ENCODE measurements at regions not wholly inside any gene's neighbourhood (a gene's known extent, or its start where the extent isn't known, plus 50 kb on each side); places are given as distances from the start of the nearest gene placed in this dataset.
A peak's percentile ranks its signal among the peaks of the same experiment; 100 is the strongest.
"Not testable (repeated sequence)": the region's sequence is repeated elsewhere in the genome, so short reads cannot be mapped to it uniquely, and the experiment has no call there.

GRCh38 chr6:113664909-113665308, 192.2 kb upstream of the MARCKS start:
- no peak for DNase-seq (ENCODE audit: low spot score)

DNA sequence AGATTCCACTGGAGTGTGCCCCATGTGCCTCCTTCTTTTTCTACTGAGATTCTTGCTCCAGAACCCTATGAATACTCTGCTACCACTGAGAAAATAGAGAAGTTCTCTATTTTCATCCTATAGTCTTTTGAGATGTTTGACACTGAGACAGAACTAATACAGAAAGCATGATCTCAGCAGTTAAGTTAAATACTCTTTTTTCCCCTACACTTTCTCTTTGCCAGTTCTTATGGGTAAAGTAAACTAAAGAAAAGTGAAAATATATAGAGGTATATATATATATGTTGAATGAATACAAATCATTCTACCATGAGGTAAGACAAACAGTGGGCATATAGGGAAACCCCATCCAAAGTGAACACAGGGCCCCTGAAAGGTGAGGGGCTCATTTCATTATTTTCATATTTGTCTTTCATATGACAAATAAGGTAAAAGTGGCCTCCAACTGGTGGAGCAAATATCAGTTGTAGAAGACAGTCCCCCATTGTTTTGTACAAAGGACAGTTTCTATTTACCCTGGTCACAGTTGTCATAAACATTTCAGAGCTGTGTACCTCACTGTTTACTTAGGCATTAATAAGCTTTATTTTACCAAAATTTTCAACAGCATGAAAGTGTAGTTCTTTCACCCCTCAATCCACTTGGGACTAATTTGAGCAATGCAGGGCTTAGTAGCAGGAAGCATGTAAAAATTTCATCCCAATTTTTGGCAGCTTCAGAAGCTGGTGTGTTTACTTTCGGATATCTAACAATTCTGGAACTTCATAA, 188.3 kb upstream of the MARCKS start:
- DNase-seq (ENCODE audit: low spot score) = no peak

DNA sequence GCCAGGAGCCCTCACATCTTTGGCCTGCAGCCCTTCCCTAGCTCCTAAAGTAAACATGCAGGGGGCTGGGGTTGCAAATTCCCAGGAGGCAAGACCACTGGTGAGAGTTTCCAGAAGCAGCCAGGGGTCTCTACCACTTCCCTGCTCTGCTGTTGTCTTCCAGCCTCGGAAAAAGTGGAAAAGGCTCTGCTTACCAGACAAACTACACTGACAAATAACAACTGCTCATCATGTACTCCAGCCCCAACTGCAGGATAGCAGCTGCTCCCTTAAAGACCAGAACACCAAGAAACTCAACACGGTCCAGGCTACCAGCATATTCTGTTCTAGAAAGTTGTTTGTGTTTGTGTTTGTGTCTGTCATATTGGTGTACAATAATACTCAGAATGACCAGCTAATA, 187.5 kb upstream of the MARCKS start:
- no peak for DNase-seq (ENCODE audit: low spot score)

GRCh38 chr6:113671421-113671820, 185.7 kb upstream of the MARCKS start:
- no peak for DNase-seq (ENCODE audit: low spot score)

- DNase-seq (ENCODE audit: low spot score) = no peak
These were observed 184.5 kb upstream of the MARCKS start for GRCh38 chr6:113672491-113673149.

DNA sequence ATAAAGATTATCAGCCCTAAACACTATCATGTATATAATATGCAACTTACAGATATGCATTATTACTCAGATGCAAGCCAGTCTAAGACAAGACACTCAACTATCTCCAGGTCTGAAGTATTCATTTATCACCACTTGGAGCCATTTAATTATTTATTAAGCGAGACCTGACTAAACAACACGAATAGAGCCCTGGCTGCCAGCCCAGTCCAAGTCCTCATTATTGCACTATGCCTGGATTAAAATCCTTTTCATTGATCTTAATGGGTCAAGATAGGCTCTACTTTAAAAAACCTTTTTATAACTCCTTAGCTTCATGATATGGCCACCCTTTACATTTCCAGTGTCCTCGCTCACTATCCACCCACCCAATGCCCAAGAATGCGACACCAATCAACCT, 183.1 kb upstream of the MARCKS start:
- no peak for DNase-seq (ENCODE audit: low spot score)

- no peak for DNase-seq (ENCODE audit: low spot score)
These were observed 181.1 kb upstream of the MARCKS start for GRCh38 chr6:113676057-113676456.

DNA sequence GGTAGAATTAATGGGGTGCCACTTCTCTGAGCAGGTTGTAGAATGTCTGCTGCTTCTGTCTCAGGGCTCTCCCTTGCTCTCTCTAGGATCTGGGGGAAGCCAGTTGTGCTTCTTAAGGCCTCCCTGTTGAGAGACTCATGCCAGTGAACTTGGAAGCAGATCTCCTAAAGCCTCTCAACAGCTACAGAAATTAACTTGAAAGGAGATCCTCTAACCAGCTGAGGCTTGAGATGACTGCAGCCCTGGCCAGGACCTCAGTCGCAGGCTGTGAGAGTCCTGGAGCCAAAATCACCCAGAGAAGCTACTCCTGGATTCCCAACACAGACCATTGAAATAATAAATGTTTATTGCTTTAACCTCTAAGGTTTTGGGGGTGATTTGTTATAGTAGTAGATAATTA, 180.2 kb upstream of the MARCKS start:
- DNase-seq (ENCODE audit: low spot score) = no peak

GRCh38 chr6:113679051-113679450, 178.1 kb upstream of the MARCKS start:
- no peak for DNase-seq (ENCODE audit: low spot score)

DNA sequence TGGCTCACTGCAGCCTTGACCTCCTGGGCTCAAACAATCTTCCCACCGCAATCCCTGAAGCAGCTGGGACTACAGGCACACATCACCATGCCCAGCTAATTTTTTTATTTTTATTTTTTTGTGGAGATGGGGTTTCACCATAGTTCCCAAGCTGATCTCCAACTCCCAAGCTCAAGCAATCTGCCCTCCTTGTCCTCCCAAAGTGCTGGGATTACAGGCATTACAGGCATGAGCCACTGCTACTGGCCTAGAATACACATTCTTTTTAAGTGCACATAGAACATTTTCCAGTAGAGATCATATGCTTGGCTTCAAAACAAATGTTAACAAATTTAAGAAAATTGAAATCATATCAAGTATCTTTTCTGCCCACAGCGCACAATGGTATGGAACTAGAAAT, 176.8 kb upstream of the MARCKS start:
- no peak for DNase-seq (ENCODE audit: low spot score)

GRCh38 chr6:113683968-113684367, 173.2 kb upstream of the MARCKS start:
- DNase-seq (ENCODE audit: low spot score) = no peak

- no peak for DNase-seq (ENCODE audit: low spot score)
These were observed 172.7 kb upstream of the MARCKS start for GRCh38 chr6:113684382-113684901.

GRCh38 chr6:113686049-113686448, 171.1 kb upstream of the MARCKS start:
- no peak for DNase-seq (ENCODE audit: low spot score)

DNA sequence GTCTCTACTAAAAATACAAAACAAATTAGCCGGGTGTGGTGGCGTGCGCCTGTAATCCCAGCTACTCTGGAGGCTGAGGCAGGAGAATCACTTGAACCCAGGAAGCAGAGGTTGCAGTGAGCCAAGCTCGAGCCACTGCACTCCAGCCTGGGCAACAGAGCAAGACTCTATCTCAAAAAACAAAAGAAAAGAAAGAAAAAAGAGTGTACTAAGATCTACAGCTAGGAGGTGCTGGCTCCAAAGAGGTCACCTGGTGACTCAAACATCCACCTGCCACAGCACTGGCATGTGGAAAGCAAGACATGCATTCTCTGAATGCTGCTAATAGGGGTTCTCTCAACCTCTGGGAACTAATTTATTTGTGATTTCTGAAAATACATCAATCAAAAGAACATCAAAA, 167.5 kb upstream of the MARCKS start:
- not testable (repeated sequence) for DNase-seq (ENCODE audit: low spot score)

- peak; percentile 8 for DNase-seq (ENCODE audit: low spot score)
These were observed 166.6 kb upstream of the MARCKS start for GRCh38 chr6:113690281-113691259.

GRCh38 chr6:113691260-113691656, 165.9 kb upstream of the MARCKS start:
- DNase-seq (ENCODE audit: low spot score) = no peak

- no peak for DNase-seq (ENCODE audit: low spot score)
These were observed 163.3 kb upstream of the MARCKS start for GRCh38 chr6:113693851-113694250.

- DNase-seq (ENCODE audit: low spot score) = no peak
These were observed 162.7 kb upstream of the MARCKS start for GRCh38 chr6:113694278-113695077.

DNA sequence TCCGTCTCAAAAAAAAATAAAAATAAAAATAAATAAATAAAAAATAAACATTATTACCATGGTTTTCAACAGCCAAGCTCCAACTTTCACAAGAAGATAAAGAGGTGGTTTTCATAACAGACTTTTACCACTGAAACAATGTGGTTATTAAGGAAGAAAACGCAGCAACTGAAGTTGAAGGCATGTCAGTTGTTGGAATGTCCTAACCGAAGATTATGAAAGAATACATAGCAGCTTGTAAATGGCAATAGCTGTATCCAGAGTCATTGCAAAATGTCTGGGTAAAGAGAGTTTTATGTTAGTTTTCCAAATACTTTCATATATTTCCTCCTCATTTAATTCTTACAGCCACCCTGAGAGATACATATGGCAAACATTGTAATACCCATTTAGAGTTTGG, 161.6 kb upstream of the MARCKS start:
- DNase-seq (ENCODE audit: low spot score) = no peak

- DNase-seq (ENCODE audit: low spot score) = no peak
These were observed 160.2 kb upstream of the MARCKS start for GRCh38 chr6:113696960-113697359.

DNA sequence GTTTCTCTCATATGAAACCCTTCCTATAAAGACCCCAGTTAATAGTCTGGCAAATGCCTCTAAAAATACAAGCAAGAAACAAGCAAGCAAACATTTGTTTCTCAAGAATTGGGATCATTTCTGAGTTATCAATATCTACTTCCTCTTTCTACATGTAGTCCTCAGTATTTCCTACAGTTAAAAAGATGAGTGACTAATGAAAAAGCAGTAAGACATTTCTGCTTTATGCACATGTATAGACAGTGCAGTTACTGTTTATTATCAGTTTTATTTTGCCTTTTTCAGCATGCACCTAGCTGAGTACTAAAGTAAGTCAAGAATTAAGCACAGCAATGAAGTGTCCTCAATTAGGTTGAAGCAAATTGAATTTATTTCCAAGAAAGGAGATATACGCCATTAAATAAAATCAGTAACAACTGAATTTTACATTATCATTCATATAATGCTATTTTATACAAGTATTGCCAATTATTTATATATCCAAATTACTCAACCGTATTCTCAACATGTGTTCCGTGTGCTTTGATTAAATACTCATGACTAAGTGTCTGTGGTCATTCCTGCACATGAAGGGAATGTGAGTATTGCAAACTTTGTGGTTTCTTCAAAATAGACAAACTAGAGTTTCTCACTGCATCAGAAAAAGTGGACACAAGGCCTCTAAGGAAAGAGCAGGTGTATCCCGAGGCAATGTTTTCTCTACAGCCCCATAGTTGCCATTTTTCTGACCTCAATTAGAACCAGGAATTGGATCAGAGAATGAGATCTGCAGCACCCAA, 159.3 kb upstream of the MARCKS start:
- no peak for DNase-seq (ENCODE audit: low spot score)

Measured in activated CD4-positive, alpha-beta T cell treated with anti-CD3 and anti-CD28 coated beads, Interleukin-2, Interleukin-4, amounts not matched to agents 100 ng/mL and 50 ng/mL, durations not matched to agents 16 hours and 8 hours (primary cell).